ENCODE measurements at regions not wholly inside any gene's neighbourhood (a gene's known extent, or its start where the extent isn't known, plus 50 kb on each side); places are given as distances from the start of the nearest gene placed in this dataset.
"Not testable (repeated sequence)": the region's sequence is repeated elsewhere in the genome, so short reads cannot be mapped to it uniquely, and the experiment has no call there.

DNA sequence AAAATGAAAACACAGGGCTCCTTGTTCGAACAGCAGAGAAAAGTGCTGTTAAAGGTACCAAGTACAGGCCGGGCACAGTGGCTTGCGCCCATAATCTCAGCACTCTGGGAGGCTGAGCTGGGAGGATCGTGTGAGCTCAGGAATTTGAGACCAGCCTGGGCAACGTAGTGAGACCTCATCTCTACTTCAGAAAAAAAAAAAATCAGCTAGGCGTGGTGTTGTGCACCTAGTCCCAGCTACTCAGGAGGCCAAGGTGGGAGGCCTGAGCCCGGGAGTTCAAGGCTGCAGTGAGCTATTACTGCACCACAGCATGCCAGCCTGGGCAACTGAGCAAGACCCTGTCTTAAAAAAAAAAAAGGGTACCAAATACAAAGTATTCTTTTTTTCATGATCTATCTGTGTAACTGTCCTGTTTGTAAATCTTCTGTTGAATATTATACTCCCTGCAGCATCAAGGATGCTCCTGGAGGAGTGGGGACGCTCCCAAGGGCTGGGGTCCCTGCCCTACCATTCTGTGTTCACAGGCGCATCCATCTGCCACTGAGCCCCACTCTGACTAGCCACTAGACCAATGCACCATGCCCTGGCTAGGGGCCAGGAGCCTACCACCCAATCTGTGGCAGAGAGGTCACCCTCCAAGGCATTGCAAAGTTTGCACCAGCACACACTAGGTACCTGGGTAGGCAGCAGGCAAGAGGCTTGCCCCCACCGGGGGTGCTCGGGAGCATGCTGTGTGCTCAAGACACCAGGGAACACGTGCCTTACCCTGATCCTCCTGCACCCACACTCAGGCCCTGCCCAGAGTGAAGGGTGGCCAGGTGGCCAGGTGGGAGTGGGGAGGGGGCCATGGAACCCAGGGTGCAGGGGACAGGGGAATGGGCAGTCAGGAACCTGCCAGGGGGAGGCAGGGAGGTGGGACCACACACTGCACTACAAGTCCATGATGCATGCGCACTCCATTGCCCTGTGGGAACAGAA lies 67.3 kb upstream of the KMT2C start:
- no peak for DNase-seq

- no peak for DNase-seq
Observed at GRCh38 chr7:152501506-152501905, 65.7 kb upstream of the KMT2C start.

DNA sequence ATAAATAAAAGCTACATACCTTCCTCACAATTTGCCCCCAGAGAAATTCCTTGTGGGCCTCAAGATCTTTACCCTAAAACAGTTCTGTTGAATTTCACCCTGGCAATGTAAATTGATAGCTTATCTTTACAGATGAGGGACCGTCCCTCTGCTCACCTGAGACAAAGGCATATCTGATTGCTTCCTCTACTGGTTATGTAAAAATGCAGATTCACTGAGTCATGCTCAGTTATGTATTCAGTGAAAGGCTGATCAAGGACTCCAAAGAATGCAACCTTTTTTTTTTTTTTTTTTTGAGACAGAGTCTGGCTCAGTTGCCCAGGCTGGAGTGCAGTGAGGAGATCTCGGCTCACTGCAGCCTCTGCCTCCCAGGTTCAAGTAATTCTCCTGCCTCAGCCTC lies 64.2 kb upstream of the KMT2C start:
- not testable (repeated sequence) for DNase-seq

DNA sequence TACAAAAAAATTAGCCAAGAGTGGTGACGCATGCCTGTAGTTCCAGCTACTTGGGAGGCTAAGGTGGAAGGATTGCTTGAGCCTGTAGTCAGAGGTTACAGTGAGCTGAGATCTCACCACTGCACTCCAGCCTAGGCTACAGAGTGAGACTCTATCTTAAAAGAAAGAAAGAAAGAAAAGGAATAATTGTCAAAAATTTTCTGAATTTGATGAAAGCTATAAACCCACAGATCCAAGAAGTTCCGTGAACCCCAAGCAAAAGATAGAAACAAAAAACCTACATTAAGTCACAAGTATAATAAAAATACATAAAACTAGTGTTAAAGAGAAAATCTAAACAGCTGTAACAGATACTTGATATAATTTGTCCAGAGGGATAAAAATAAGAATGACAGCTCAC lies 60.1 kb upstream of the KMT2C start:
- DNase-seq, result no peak

- no peak for DNase-seq
Observed at GRCh38 chr7:152492952-152493351, 57.1 kb upstream of the KMT2C start.

DNA sequence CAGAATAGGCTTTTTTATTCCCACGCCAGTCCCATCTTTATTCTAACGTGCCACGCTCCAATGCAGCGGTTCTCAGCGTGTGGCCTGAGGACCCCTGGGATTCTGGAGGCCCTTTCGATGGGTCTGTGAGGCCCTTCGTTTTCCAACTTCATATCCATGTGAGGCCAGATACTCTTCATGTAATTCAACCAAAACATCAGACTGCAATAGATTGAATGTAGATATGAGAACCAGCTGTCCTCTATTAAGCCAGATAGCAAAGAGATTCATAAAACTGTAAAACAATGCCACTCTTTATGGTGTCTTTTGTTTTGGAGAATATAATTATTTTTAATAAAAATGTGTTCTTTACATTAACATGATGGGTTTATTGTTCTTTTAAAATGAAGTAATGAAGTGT lies 53.2 kb upstream of the KMT2C start:
- DNase-seq, result no peak

GRCh38 chr7:152486968-152487367 lies 51.2 kb upstream of the KMT2C start:
- no peak for DNase-seq

- no peak for DNase-seq
Observed at GRCh38 chr7:152485826-152486225, 50.0 kb upstream of the KMT2C start.
